AG10803 (cell line): ENCODE measurements at regions not wholly inside any gene's neighbourhood (a gene's known extent, or its start where the extent isn't known, plus 50 kb on each side); places are given as distances from the start of the nearest gene placed in this dataset.

Experiments
- DNase-seq: peaks from one replicate; pipeline ENCODE4 v3.0.0; 2010; ENCODE audit warnings: low read depth
- H3K4me3 ChIP-seq: 2 replicates; pipeline ENCODE4 v1.5.1; 2011; ENCODE audit warnings: mild to moderate bottlenecking, low read length, control low read depth
- CTCF ChIP-seq: conservative IDR thresholded peaks from 2 replicates; pipeline ENCODE4 v1.5.1; 2011; ENCODE audit warnings: mild to moderate bottlenecking, low read length, control low read depth, inconsistent platforms

- TF ChIP-seq CTCF, result no peak
- no peak for DNase-seq
- H3K4me3 ChIP-seq, result no peak overlapping the region
These were observed 148.5 kb downstream of the TMEM200C start for GRCh38 chr18:5746844-5747243.

- no peak overlapping the region for H3K4me3 ChIP-seq
- no peak for TF ChIP-seq CTCF
- DNase-seq, result no peak
These were observed 150.7 kb downstream of the TMEM200C start for GRCh38 chr18:5744659-5745058.

- no peak for DNase-seq
- H3K4me3 ChIP-seq, result no peak overlapping the region
- no peak for TF ChIP-seq CTCF
These were observed 156.8 kb downstream of the TMEM200C start for GRCh38 chr18:5738526-5738925.

GRCh38 chr18:5732318-5732717 is 163.0 kb downstream of the TMEM200C start:
- DNase-seq, result no peak
- TF ChIP-seq CTCF, result no peak
- H3K4me3 ChIP-seq, result no peak overlapping the region

GRCh38 chr18:5729983-5730699 is 165.2 kb downstream of the TMEM200C start:
- no peak for TF ChIP-seq CTCF
- DNase-seq, result no peak
- H3K4me3 ChIP-seq, result no peak overlapping the region

- no peak for TF ChIP-seq CTCF
- DNase-seq, result no peak
- H3K4me3 ChIP-seq, result no peak overlapping the region
These were observed 166.8 kb downstream of the TMEM200C start for GRCh38 chr18:5728531-5728930.

GRCh38 chr18:5726011-5726410 is 169.3 kb downstream of the TMEM200C start:
- no peak for TF ChIP-seq CTCF
- no peak overlapping the region for H3K4me3 ChIP-seq
- no peak for DNase-seq
